ENCODE measurements at regions not wholly inside any gene's neighbourhood (a gene's known extent, or its start where the extent isn't known, plus 50 kb on each side); places are given as distances from the start of the nearest gene placed in this dataset.

GRCh38 chr2:129627437-129627836, 352.0 kb upstream of the RAB6C start:
- TF ChIP-seq CTCF (IDR thresholded peaks at IDR 0.05; ENCODE audit: insufficient read depth, low read length) (no peak), REST (IDR thresholded peaks at IDR 0.05; ENCODE audit: insufficient replicate concordance, low read depth) (no peak), GABPA (IDR thresholded peaks at IDR 0.05; ENCODE audit: low read depth) (no peak), SPI1 (IDR thresholded peaks at IDR 0.05; ENCODE audit: borderline replicate concordance, low read depth) (no peak), POLR2AphosphoS5 (IDR thresholded peaks at IDR 0.05; ENCODE audit: low read depth) (no peak)
- Histone ChIP-seq H3K27me3 (ENCODE audit: insufficient read depth, poor library complexity, severe bottlenecking) (peaks cover 2% of the 10 kb centered on the region), H3K27ac (replicated peaks) (no peak overlapping the region), H3K4me3 (replicated peaks; ENCODE audit: insufficient read depth, low read length) (no peak overlapping the region)
- no peak for DNase-seq (ENCODE audit: low read depth in 1 of 2, low spot score in 1 of 2)

GRCh38 chr2:129636692-129637091, 342.8 kb upstream of the RAB6C start:
- Histone ChIP-seq H3K4me3 (replicated peaks; ENCODE audit: insufficient read depth, low read length) (no peak overlapping the region), H3K27me3 (ENCODE audit: insufficient read depth, poor library complexity, severe bottlenecking) (no peaks in the 10 kb centered on the region), H3K27ac (replicated peaks) (no peak overlapping the region)
- TF ChIP-seq REST (IDR thresholded peaks at IDR 0.05; ENCODE audit: insufficient replicate concordance, low read depth) (no peak), CTCF (IDR thresholded peaks at IDR 0.05; ENCODE audit: insufficient read depth, low read length) (no peak), GABPA (IDR thresholded peaks at IDR 0.05; ENCODE audit: low read depth) (no peak), SPI1 (IDR thresholded peaks at IDR 0.05; ENCODE audit: borderline replicate concordance, low read depth) (no peak), POLR2AphosphoS5 (IDR thresholded peaks at IDR 0.05; ENCODE audit: low read depth) (no peak)
- no peak for DNase-seq (ENCODE audit: low read depth in 1 of 2, low spot score in 1 of 2)

GRCh38 chr2:129641371-129641770, 338.1 kb upstream of the RAB6C start:
- Histone ChIP-seq H3K27ac (replicated peaks) (no peak overlapping the region), H3K4me3 (replicated peaks; ENCODE audit: insufficient read depth, low read length) (no peak overlapping the region), H3K27me3 (ENCODE audit: insufficient read depth, poor library complexity, severe bottlenecking) (no peaks in the 10 kb centered on the region)
- no peak for TF ChIP-seq CTCF (IDR thresholded peaks at IDR 0.05; ENCODE audit: insufficient read depth, low read length)
- TF ChIP-seq SPI1 (IDR thresholded peaks at IDR 0.05; ENCODE audit: borderline replicate concordance, low read depth), result no peak
- TF ChIP-seq GABPA (IDR thresholded peaks at IDR 0.05; ENCODE audit: low read depth), result no peak
- TF ChIP-seq REST (IDR thresholded peaks at IDR 0.05; ENCODE audit: insufficient replicate concordance, low read depth), result no peak
- no peak for TF ChIP-seq POLR2AphosphoS5 (IDR thresholded peaks at IDR 0.05; ENCODE audit: low read depth)
- DNase-seq (ENCODE audit: low read depth in 1 of 2, low spot score in 1 of 2), result no peak

All from HL-60 (cell line).